Adrenal gland (tissue), 9 donors: ENCODE measurements at regions not wholly inside any gene's neighbourhood (a gene's known extent, or its start where the extent isn't known, plus 50 kb on each side); places are given as distances from the start of the nearest gene placed in this dataset.

ENCODE experiments used
- DNase-seq, 7 donors: peaks; one replicate each; pipeline ENCODE4 v3.0.0-alpha.2; 2019 to 2020
- H3K27ac ChIP-seq, 5 donors: fragments of 200-600 bp; sonication (generic) in 4 of 5; 1 replicate in 3 of 5; 2 replicates in 2 of 5; pipeline versions ENCODE4 v1.5.1 to v1.8.0; 2016 to 2020; ENCODE audit warnings: mild to moderate bottlenecking in 1 of 5
- H3K27me3 ChIP-seq: fragments of 200-600 bp; 2 replicates; pipeline ENCODE4 v1.8.0; 2021
- H3K36me3 ChIP-seq, 2 donors: fragments of 200-600 bp; replicated peaks in 1 of 2; 1 replicate in 1 of 2; 2 replicates in 1 of 2; pipeline versions ENCODE4 v1.5.1 to v1.8.0; 2018 to 2022
- H3K4me1 ChIP-seq, 2 donors: fragments of 200-600 bp; replicated peaks in 1 of 2; 1 replicate in 1 of 2; 2 replicates in 1 of 2; pipeline versions ENCODE4 v1.5.1 to v1.8.0; 2018 to 2021
- H3K4me3 ChIP-seq, 4 donors: fragments of 200-600 bp; sonication (generic) in 3 of 4; one replicate each; pipeline ENCODE4 v1.5.1; 2016 to 2018
- H3K9me3 ChIP-seq, 3 donors: fragments of 200-600 bp; sonication (generic) in 1 of 3; replicated peaks in 1 of 3; 1 replicate in 2 of 3; 2 replicates in 1 of 3; pipeline versions ENCODE4 v1.5.1 to v1.8.0; 2016 to 2021
- CTCF ChIP-seq, 6 experiments: fragments of 450-650 bp in 4 of 6; fragments of 200-600 bp in 2 of 6; sonication (generic) in 1 of 6; IDR thresholded peaks; 1 replicate in 5 of 6; 2 replicates in 1 of 6; pipeline versions ENCODE4 v1.5.1 to v1.8.0; 2016 to 2021; ENCODE audit warnings: antibody characterized with exemption in 6 of 6, mild to moderate bottlenecking in 2 of 6, moderate library complexity in 1 of 6
- POLR2A ChIP-seq, 2 donors: fragments of 450-650 bp; IDR thresholded peaks; one replicate each; pipeline ENCODE4 v1.6.1; 2017; ENCODE audit warnings: antibody characterized with exemption in 2 of 2, mild to moderate bottlenecking in 2 of 2, moderate library complexity in 1 of 2
- WGBS, 4 donors: extraction: QIAGEN DNeasy Blood & Tissue Kit in 2 of 4; methylation state at CpG; one replicate each; pipeline versions ENCODE4 v1.1.5 to v1.1.7; 2013 to 2017; 5-methylcytosine and 5-hydroxymethylcytosine counted together
- intact Hi-C, 2 donors: fragments of 100-400 bp; cut with DNase I; formaldehyde crosslinking; loops; one replicate each; pipeline versions ENCODE4 v1.14.1 to v1.15.0; 2022 to 2023
- donor health status: healthy with polysubstance abuse.
- donor health status: Bipolar disorder and iron deficiency.
- donor health status: DM: yes; HTN: yes; CAD: no.
- donor health status: DM: no; HTN: no; CAD: no.
- donor health status: DM: no; HTN: no; CAD: no.

- no peak overlapping the region for H3K27ac ChIP-seq
- no peaks in the 10 kb centered on the region for H3K27me3 ChIP-seq
- no peaks in the 10 kb centered on the region for H3K9me3 ChIP-seq
- DNase-seq: no peak
- intact Hi-C loops: no loop called here
- H3K36me3 ChIP-seq: no peaks in the 10 kb centered on the region
- TF ChIP-seq CTCF (IDR thresholded peaks at IDR 0.05): no peak
- no peak for TF ChIP-seq POLR2A (IDR thresholded peaks at IDR 0.05)
- H3K4me3 ChIP-seq: no peak overlapping the region
- H3K4me1 ChIP-seq: no peaks in the 10 kb centered on the region
Observed at GRCh38 chr4:15364183-15364582, 63.6 kb upstream of the C1QTNF7 start.

- no peak for TF ChIP-seq POLR2A (IDR thresholded peaks at IDR 0.05)
- no peak for TF ChIP-seq CTCF (IDR thresholded peaks at IDR 0.05)
- no peak for DNase-seq
- no peak overlapping the region for H3K27ac ChIP-seq
- H3K27me3 ChIP-seq: no peaks in the 10 kb centered on the region
- no peaks in the 10 kb centered on the region for H3K4me1 ChIP-seq
- no peaks in the 10 kb centered on the region for H3K36me3 ChIP-seq
- WGBS, 4 donors: 45 to 60% (median 48%) methylated on average over 1 of the region's 1 CpG
- H3K9me3 ChIP-seq: no peaks in the 10 kb centered on the region
- no peak overlapping the region for H3K4me3 ChIP-seq
- intact Hi-C loops: no loop called here
Observed at GRCh38 chr4:15365641-15366040, 62.2 kb upstream of the C1QTNF7 start.

- H3K4me1 ChIP-seq: no peaks in the 10 kb centered on the region
- no peak for DNase-seq
- intact Hi-C loops: no loop called here
- H3K36me3 ChIP-seq: no peaks in the 10 kb centered on the region
- no peaks in the 10 kb centered on the region for H3K27me3 ChIP-seq
- H3K9me3 ChIP-seq: no peaks in the 10 kb centered on the region
- no peak overlapping the region for H3K4me3 ChIP-seq
- no peak for TF ChIP-seq POLR2A (IDR thresholded peaks at IDR 0.05)
- no peak for TF ChIP-seq CTCF (IDR thresholded peaks at IDR 0.05)
- H3K27ac ChIP-seq: no peak overlapping the region
- 59 to 67% (median 65%) methylated on average over 1 of the region's 1 CpG for WGBS, 4 donors
Observed at GRCh38 chr4:15366721-15367120, 61.1 kb upstream of the C1QTNF7 start.

DNA sequence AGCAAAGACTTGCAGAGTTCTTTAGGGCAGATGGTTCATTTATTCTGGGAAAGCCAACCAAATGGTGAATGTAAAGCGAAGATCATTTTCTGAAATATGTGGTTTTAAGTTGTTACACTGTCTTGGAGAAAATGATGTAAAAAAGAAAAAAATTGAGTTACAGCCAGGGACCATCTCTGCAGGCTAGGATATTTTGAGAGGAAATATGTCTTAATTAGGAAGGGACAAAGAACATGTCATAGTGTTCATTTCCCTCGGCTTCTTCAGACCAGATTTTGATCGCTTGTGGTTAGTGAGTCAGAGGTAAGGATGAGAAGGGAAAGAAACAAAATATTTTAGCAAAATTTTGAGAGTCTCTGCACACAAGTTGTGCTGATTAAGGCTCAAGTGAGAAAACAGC is 59.0 kb upstream of the C1QTNF7 start:
- intact Hi-C loops: no loop called here
- no peak overlapping the region for H3K27ac ChIP-seq
- DNase-seq: no peak

More for the DNA sequence above, 59.0 kb upstream of the C1QTNF7 start:
- Histone ChIP-seq H3K36me3 (no peaks in the 10 kb centered on the region), H3K4me1 (no peaks in the 10 kb centered on the region), H3K27me3 (no peaks in the 10 kb centered on the region), H3K9me3 (no peaks in the 10 kb centered on the region), H3K4me3 (no peak overlapping the region)
- TF ChIP-seq CTCF (IDR thresholded peaks at IDR 0.05): no peak
- TF ChIP-seq POLR2A (IDR thresholded peaks at IDR 0.05): no peak
- WGBS, 4 donors: 65 to 77% (median 69%) methylated on average over 3 of the region's 3 CpGs
